ENCODE measurements at regions not wholly inside any gene's neighbourhood (a gene's known extent, or its start where the extent isn't known, plus 50 kb on each side); places are given as distances from the start of the nearest gene placed in this dataset.

DNA sequence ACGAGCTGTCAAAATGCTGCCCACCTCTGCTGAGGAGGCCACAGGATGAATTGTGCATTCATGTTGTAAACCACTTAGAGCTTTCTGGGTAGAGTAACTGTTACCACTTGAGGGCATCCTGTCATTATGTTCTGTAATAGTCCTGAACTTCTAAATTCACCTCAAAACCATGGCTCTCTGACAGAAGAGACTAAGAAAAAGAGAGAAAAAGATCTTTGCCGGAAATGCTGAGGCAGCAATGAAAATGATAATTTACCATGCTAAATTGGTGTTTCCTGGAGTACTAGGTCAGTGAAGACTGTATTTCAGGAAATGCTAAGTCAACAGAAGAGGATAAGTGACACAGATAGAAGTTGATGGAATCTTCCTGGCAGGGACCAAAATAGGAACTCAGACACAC, 942.3 kb upstream of the SLIT2 start:
- H3K27me3 ChIP-seq (ENCODE audit: insufficient read depth, poor library complexity, severe bottlenecking), result no peaks in the 10 kb centered on the region
- no peak overlapping the region for H3K4me3 ChIP-seq (replicated peaks; ENCODE audit: insufficient read depth, low read length)
- no peak for DNase-seq (ENCODE audit: low read depth in 1 of 2, low spot score in 1 of 2)

DNA sequence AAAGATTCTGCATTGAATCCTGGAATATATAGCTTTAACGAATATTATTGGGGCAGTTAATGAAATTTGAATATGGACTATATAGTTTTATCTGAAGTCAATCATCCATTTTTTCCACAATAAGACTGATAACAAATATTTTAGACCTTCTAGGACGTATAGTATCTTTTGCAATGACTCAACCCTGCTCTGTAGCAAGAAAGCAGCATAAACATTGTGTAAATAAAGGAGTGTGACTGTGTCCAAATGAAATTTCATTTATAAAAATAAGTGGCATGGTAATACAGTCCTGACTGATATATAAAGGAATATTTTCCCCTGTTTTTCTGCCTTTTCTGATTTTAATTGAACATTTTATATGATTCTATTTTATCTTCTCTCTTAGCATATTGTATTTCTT, 947.7 kb upstream of the SLIT2 start:
- H3K27ac ChIP-seq (replicated peaks), result no peak overlapping the region
- no peak for TF ChIP-seq POLR2AphosphoS5 (IDR thresholded peaks at IDR 0.05; ENCODE audit: low read depth)
- TF ChIP-seq SPI1 (IDR thresholded peaks at IDR 0.05; ENCODE audit: borderline replicate concordance, low read depth), result no peak
- TF ChIP-seq GABPA (IDR thresholded peaks at IDR 0.05; ENCODE audit: low read depth), result no peak
- TF ChIP-seq CTCF (IDR thresholded peaks at IDR 0.05; ENCODE audit: insufficient read depth, low read length), result no peak
- no peak for DNase-seq (ENCODE audit: low read depth in 1 of 2, low spot score in 1 of 2)
- no peak overlapping the region for H3K4me3 ChIP-seq (replicated peaks; ENCODE audit: insufficient read depth, low read length)
- H3K27me3 ChIP-seq (ENCODE audit: insufficient read depth, poor library complexity, severe bottlenecking), result no peaks in the 10 kb centered on the region

More for the DNA sequence above, 942.3 kb upstream of the SLIT2 start:
- H3K27ac ChIP-seq (replicated peaks), result no peak overlapping the region
- TF ChIP-seq SPI1 (IDR thresholded peaks at IDR 0.05; ENCODE audit: borderline replicate concordance, low read depth) (no peak), REST (IDR thresholded peaks at IDR 0.05; ENCODE audit: insufficient replicate concordance, low read depth) (no peak), GABPA (IDR thresholded peaks at IDR 0.05; ENCODE audit: low read depth) (no peak), CTCF (IDR thresholded peaks at IDR 0.05; ENCODE audit: insufficient read depth, low read length) (no peak), POLR2AphosphoS5 (IDR thresholded peaks at IDR 0.05; ENCODE audit: low read depth) (no peak)

GRCh38 chr4:19301527-19301926, 950.2 kb upstream of the SLIT2 start:
- no peak for DNase-seq (ENCODE audit: low read depth in 1 of 2, low spot score in 1 of 2)
- Histone ChIP-seq H3K27ac (replicated peaks) (no peak overlapping the region), H3K4me3 (replicated peaks; ENCODE audit: insufficient read depth, low read length) (no peak overlapping the region), H3K27me3 (ENCODE audit: insufficient read depth, poor library complexity, severe bottlenecking) (no peaks in the 10 kb centered on the region)
- TF ChIP-seq CTCF (IDR thresholded peaks at IDR 0.05; ENCODE audit: insufficient read depth, low read length) (no peak), GABPA (IDR thresholded peaks at IDR 0.05; ENCODE audit: low read depth) (no peak), SPI1 (IDR thresholded peaks at IDR 0.05; ENCODE audit: borderline replicate concordance, low read depth) (no peak), REST (IDR thresholded peaks at IDR 0.05; ENCODE audit: insufficient replicate concordance, low read depth) (no peak), POLR2AphosphoS5 (IDR thresholded peaks at IDR 0.05; ENCODE audit: low read depth) (no peak)

GRCh38 chr4:19300213-19300612, 951.5 kb upstream of the SLIT2 start:
- no peak overlapping the region for H3K27ac ChIP-seq (replicated peaks)
- no peak overlapping the region for H3K4me3 ChIP-seq (replicated peaks; ENCODE audit: insufficient read depth, low read length)
- H3K27me3 ChIP-seq (ENCODE audit: insufficient read depth, poor library complexity, severe bottlenecking), result no peaks in the 10 kb centered on the region
- no peak for DNase-seq (ENCODE audit: low read depth in 1 of 2, low spot score in 1 of 2)
- no peak for TF ChIP-seq SPI1 (IDR thresholded peaks at IDR 0.05; ENCODE audit: borderline replicate concordance, low read depth)

Measured in HL-60 (cell line).